K562 (cell line): ENCODE measurements at regions not wholly inside any gene's neighbourhood (a gene's known extent, or its start where the extent isn't known, plus 50 kb on each side); places are given as distances from the start of the nearest gene placed in this dataset.

Experiments
- ATAC-seq: fragments of 200-7000 bp; cut with Tn5 transposase; 3 replicates; pipeline ENCODE4 v1.9.1; 2020; ENCODE audit warnings: moderate library complexity
- BruUV-seq: library from RNA; stranded (reverse); fragments of 400-500 nt; replicated peaks from 2 replicates; lab custom pipeline; 2021; lab: Mats Ljungman, UMichigan
- CTCF ChIA-PET: fragments of 300-600 bp; formaldehyde crosslinking; extraction: SDS; loops from one replicate; lab custom pipeline; 2021; ENCODE audit warnings: low intra/inter-chr PET ratio; lab: Yijun Ruan, JAX
- POLR2A ChIA-PET: fragments of 300-600, 350-650 bp; sonication (Branson Sonifier 250); formaldehyde crosslinking; extraction: SDS; loops from one replicate; lab custom pipeline; 2021; ENCODE audit warnings: antibody characterized with exemption, inconsistent platforms; lab: Yijun Ruan, JAX
- DNase-seq, 4 experiments: peaks; one replicate each; pipeline versions ENCODE4 v3.0.0 to v3.0.0-alpha.2; 2011 to 2018; ENCODE audit warnings: low spot score in 3 of 4, mixed read lengths in 3 of 4; ENCODE audit errors: extremely low read depth in 1 of 4
- FAIRE-seq: peaks from 2 replicates; lab custom pipeline; 2011; peaks lifted over from hg19 to GRCh38; lab: Jason Lieb, UNC
- H2AFZ ChIP-seq: 2 replicates; pipeline ENCODE4 v1.6.0; 2011; ENCODE audit warnings: low read depth, low read length, control low read depth, inconsistent platforms
- H3K27ac ChIP-seq: fragments of 200-600 bp; 3 replicates; pipeline ENCODE4 v1.8.0; 2011; ENCODE audit warnings: low read depth, mild to moderate bottlenecking, control low read depth, inconsistent platforms, low read length, moderate library complexity, mixed read lengths; ENCODE audit errors: extremely low read depth
- H3K27me3 ChIP-seq, 2 experiments: fragments of 300-600 bp in 1 of 2; 2 replicates in 1 of 2; 3 replicates in 1 of 2; pipeline versions ENCODE4 v1.6.0 to v1.8.0; 2011; ENCODE audit warnings: inconsistent platforms in 2 of 2, low read length in 2 of 2, mild to moderate bottlenecking in 1 of 2, mixed read lengths in 1 of 2, moderate library complexity in 1 of 2; ENCODE audit not compliant: control insufficient read depth in 2 of 2, insufficient read depth in 2 of 2
- H3K36me3 ChIP-seq: fragments of 300-600 bp; 3 replicates; pipeline ENCODE4 v1.8.0; 2011; ENCODE audit warnings: mild to moderate bottlenecking, low read length, inconsistent platforms; ENCODE audit not compliant: control insufficient read depth, insufficient read depth
- H3K4me1 ChIP-seq, 2 experiments: fragments of 200-600 bp in 1 of 2; replicated peaks in 1 of 2; 2 replicates in 1 of 2; 3 replicates in 1 of 2; pipeline versions ENCODE4 v1.5.1 to v1.8.0; 2011; ENCODE audit warnings: inconsistent platforms in 2 of 2, low read length in 2 of 2, mild to moderate bottlenecking in 1 of 2, mixed read lengths in 1 of 2, moderate library complexity in 1 of 2; ENCODE audit not compliant: control insufficient read depth in 2 of 2, insufficient read depth in 2 of 2
- H3K4me2 ChIP-seq: 2 replicates; pipeline ENCODE4 v1.6.1; 2011; ENCODE audit warnings: low read length, control low read depth, inconsistent platforms, mixed read lengths; ENCODE audit not compliant: insufficient read depth
- H3K4me3 ChIP-seq: fragments of 200-600 bp; sonication (generic), shearing (Covaris generic); 2 replicates; pipeline ENCODE4 v1.5.1; 2016; ENCODE audit warnings: control low read depth, inconsistent platforms
- H3K79me2 ChIP-seq: fragments of 200-600 bp; 3 replicates; pipeline ENCODE4 v1.8.0; 2011; ENCODE audit warnings: low read length, inconsistent platforms; ENCODE audit not compliant: control insufficient read depth, insufficient read depth
- H3K9ac ChIP-seq, 2 experiments: 2 replicates each; pipeline versions ENCODE4 v1.6.0 to v1.6.1; 2011; ENCODE audit warnings: low read depth in 2 of 2, low read length in 2 of 2, control low read depth in 1 of 2, inconsistent platforms in 1 of 2, mild to moderate bottlenecking in 1 of 2, mixed read lengths in 1 of 2; ENCODE audit not compliant: insufficient read depth in 1 of 2
- H3K9me1 ChIP-seq: one replicate; pipeline ENCODE4 v1.6.0; 2011; ENCODE audit warnings: inconsistent platforms, mild to moderate bottlenecking, low read length, moderate library complexity; ENCODE audit not compliant: control insufficient read depth, insufficient read depth
- H3K9me3 ChIP-seq: replicated peaks from 2 replicates; pipeline ENCODE4 v1.5.1; 2011; ENCODE audit warnings: low read depth, low read length, inconsistent platforms; ENCODE audit not compliant: control insufficient read depth, insufficient read depth
- H4K20me1 ChIP-seq: replicated peaks from 2 replicates; pipeline ENCODE4 v1.6.1; 2011; ENCODE audit warnings: low read length, inconsistent platforms, mixed read lengths; ENCODE audit not compliant: control insufficient read depth, insufficient read depth
- ATF4 ChIP-seq: fragments of 450-650 bp; formaldehyde crosslinking; IDR thresholded peaks from 2 replicates; pipeline ENCODE4 v1.4.0; 2022; ENCODE audit warnings: mild to moderate bottlenecking, moderate library complexity
- CXXC5 ChIP-seq: fragments of 250-450 bp; sonication (Bioruptor Pico); IDR thresholded peaks from 2 replicates; pipeline ENCODE4 v1.8.0; 2022; ENCODE audit warnings: inconsistent platforms, mild to moderate bottlenecking, moderate library complexity
- FOXM1 ChIP-seq, 2 experiments: fragments of 450-650 bp in 1 of 2; sonication (generic) in 1 of 2; formaldehyde crosslinking in 1 of 2; IDR thresholded peaks; 2 replicates each; pipeline versions ENCODE4 v1.6.1 to v1.9.0; 2017 to 2022; ENCODE audit warnings: low read depth in 2 of 2, mild to moderate bottlenecking in 2 of 2, missing genetic modification reagents in 1 of 2, moderate library complexity in 1 of 2
- HINFP ChIP-seq: fragments of 450-650 bp; conservative IDR thresholded peaks from 2 replicates; pipeline ENCODE4 v1.6.1; 2016; ENCODE audit warnings: missing genetic modification characterization, low read depth, mild to moderate bottlenecking, control low read depth, missing compliant biosample characterization
- KAT7 ChIP-seq: sonication (generic); formaldehyde crosslinking; IDR thresholded peaks from 2 replicates; pipeline ENCODE4 v1.8.0; 2022; ENCODE audit warnings: missing genetic modification reagents, mild to moderate bottlenecking, borderline replicate concordance
- POLR2H ChIP-seq: IDR thresholded peaks from 2 replicates; pipeline ENCODE4 v1.6.1; 2016; ENCODE audit warnings: missing genetic modification characterization, low read depth, mild to moderate bottlenecking, control low read depth, missing compliant biosample characterization, moderate library complexity
- WGBS: fragments of 100-300 bp; shearing (Covaris generic); methylation state at CpG from one replicate; pipeline ENCODE4 v1.1.6; 2016; ENCODE audit warnings: low coverage, mixed read lengths; ENCODE audit not compliant: insufficient coverage; ENCODE audit errors: missing lambda C conversion rate; 5-methylcytosine and 5-hydroxymethylcytosine counted together
- in situ Hi-C: fragments of 300-500 bp; cut with MboI; formaldehyde crosslinking; loops from 4 replicates; pipeline ENCODE4 v1.15.0; 2018; ENCODE audit warnings: inconsistent platforms, mixed read lengths
- intact Hi-C: fragments of 100-400 bp; cut with micrococcal nuclease; formaldehyde crosslinking; loops from 2 replicates; pipeline ENCODE4 v1.14.2; 2022
- TF ChIP-seq, protein P1 (sequence below): fragments of 250-450 bp; sonication (Bioruptor Pico); IDR thresholded peaks from 2 replicates; pipeline ENCODE4 v1.4.0; 2020

DNA sequence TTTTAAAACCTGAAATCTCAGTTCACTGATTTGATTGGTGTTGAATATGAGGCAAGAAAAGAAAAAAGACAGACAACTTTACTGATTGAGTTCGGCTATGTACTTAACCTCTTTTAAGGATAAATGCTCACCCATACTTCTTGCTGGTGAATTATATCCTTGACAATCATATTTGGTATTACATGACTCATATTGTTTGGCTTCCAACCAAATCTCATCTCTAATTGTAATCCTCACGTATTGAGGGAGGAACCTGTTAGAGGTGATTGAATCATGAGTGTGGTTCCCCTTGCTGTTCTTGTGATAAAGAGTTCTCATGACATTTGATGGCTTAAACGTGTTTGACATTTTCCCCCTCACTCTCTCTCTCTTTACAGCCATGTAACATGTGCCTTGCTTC lies 255.6 kb upstream of the IZUMO3 start:
- H3K4me3 ChIP-seq: no peak overlapping the region
- no peak overlapping the region for H3K9ac ChIP-seq
- H3K79me2 ChIP-seq: no peaks in the 10 kb centered on the region
- in situ Hi-C loops: no loop called here
- H3K9me3 ChIP-seq: no peaks in the 10 kb centered on the region
- no TSS peak for BruUV-seq
- ChIA-PET POLR2A (no interaction called here), CTCF (no interaction called here)
- H2AFZ ChIP-seq: no peak overlapping the region
- intact Hi-C loops: no loop called here
- FAIRE-seq (no peak), ATAC-seq (no peak), DNase-seq (no peak)
- no peaks in the 10 kb centered on the region for H3K27me3 ChIP-seq
- no peaks in the 10 kb centered on the region for H4K20me1 ChIP-seq
- WGBS: no CpG with 5 or more reads among the region's 3 CpGs
- no peak overlapping the region for H3K27ac ChIP-seq
- no peak overlapping the region for H3K4me2 ChIP-seq
- H3K4me1 ChIP-seq: no peaks in the 10 kb centered on the region
- no peaks in the 10 kb centered on the region for H3K36me3 ChIP-seq
- no peaks in the 10 kb centered on the region for H3K9me1 ChIP-seq
- TF ChIP-seq FOXM1 (IDR thresholded peaks at IDR 0.05; ENCODE audit: low read depth) (no peak), FOXM1 (CRISPR knock-in tag; IDR thresholded peaks at IDR 0.05; ENCODE audit: low read depth) (no peak), HINFP (tag) (no peak), KAT7 (no peak), POLR2H (no peak), ATF4 (CRISPR knock-in tag) (no peak), CXXC5 (CRISPR knock-in tag) (no peak)
- TF ChIP-seq, protein P1, sequence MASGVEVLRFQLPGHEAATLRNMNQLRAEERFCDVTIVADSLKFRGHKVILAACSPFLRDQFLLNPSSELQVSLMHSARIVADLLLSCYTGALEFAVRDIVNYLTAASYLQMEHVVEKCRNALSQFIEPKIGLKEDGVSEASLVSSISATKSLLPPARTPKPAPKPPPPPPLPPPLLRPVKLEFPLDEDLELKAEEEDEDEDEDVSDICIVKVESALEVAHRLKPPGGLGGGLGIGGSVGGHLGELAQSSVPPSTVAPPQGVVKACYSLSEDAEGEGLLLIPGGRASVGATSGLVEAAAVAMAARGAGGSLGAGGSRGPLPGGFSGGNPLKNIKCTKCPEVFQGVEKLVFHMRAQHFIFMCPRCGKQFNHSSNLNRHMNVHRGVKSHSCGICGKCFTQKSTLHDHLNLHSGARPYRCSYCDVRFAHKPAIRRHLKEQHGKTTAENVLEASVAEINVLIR (CRISPR knock-in tag): no peak
